Heart right ventricle (tissue), 16 donors: ENCODE measurements at regions not wholly inside any gene's neighbourhood (a gene's known extent, or its start where the extent isn't known, plus 50 kb on each side); places are given as distances from the start of the nearest gene placed in this dataset.
A peak's percentile ranks its signal among the peaks of the same experiment; 100 is the strongest.

Experiments
- ATAC-seq, 8 donors: fragments of 200-7000 bp; cut with Tn5 transposase; one replicate each; pipeline ENCODE4 v1.9.1; 2020; ENCODE audit warnings: mild to moderate bottlenecking in 8 of 8, moderate library complexity in 8 of 8, moderate number of reproducible peaks in 1 of 8
- DNase-seq, 2 donors: peaks; one replicate each; pipeline ENCODE4 v3.0.0-alpha.2; 2020
- H3K27ac ChIP-seq, 10 donors: fragments of 200-600 bp; sonication (generic) in 2 of 10; one replicate each; pipeline versions ENCODE4 v1.5.0 to v1.8.0; 2020 to 2022; ENCODE audit warnings: mild to moderate bottlenecking in 3 of 10
- H3K27me3 ChIP-seq, 7 donors: fragments of 200-600 bp; one replicate each; pipeline ENCODE4 v1.8.0; 2021 to 2022; ENCODE audit warnings: mild to moderate bottlenecking in 2 of 7
- H3K36me3 ChIP-seq, 9 donors: fragments of 200-600 bp; sonication (generic) in 1 of 9; one replicate each; pipeline versions ENCODE4 v1.5.0 to v1.8.0; 2020 to 2022; ENCODE audit warnings: mild to moderate bottlenecking in 2 of 9
- H3K4me1 ChIP-seq, 9 donors: fragments of 200-600 bp; sonication (generic) in 1 of 9; one replicate each; pipeline versions ENCODE4 v1.5.0 to v1.8.0; 2020 to 2022; ENCODE audit warnings: mild to moderate bottlenecking in 4 of 9
- H3K4me3 ChIP-seq, 10 donors: fragments of 200-600 bp; sonication (generic) in 2 of 10; one replicate each; pipeline versions ENCODE4 v1.5.0 to v1.8.0; 2020 to 2022; ENCODE audit warnings: mild to moderate bottlenecking in 7 of 10, moderate library complexity in 2 of 10
- H3K9me3 ChIP-seq, 11 donors: fragments of 200-600 bp in 10 of 11; sonication (generic) in 2 of 11; one replicate each; pipeline versions ENCODE4 v1.5.0 to v1.8.0; 2013 to 2022; ENCODE audit warnings: mild to moderate bottlenecking in 2 of 11, control low read depth in 1 of 11, moderate library complexity in 1 of 11
- WGBS, 2 donors: extraction: QIAGEN DNeasy Blood & Tissue Kit; methylation state at CpG; one replicate each; pipeline ENCODE4 v1.1.7; 2013; ENCODE audit warnings: inconsistent platforms in 1 of 2; 5-methylcytosine and 5-hydroxymethylcytosine counted together
- intact Hi-C, 10 donors: fragments of 100-400 bp; cut with DNase I; formaldehyde crosslinking; loops; one replicate each; pipeline versions ENCODE4 v1.11.1 to v1.14.2; 2022
- TF ChIP-seq, protein P1 (sequence below), 9 donors: fragments of 200-600 bp; sonication (generic) in 2 of 9; IDR thresholded peaks; one replicate each; pipeline versions ENCODE4 v1.5.0 to v1.8.0; 2021 to 2022; ENCODE audit warnings: antibody characterized with exemption in 9 of 9, mild to moderate bottlenecking in 5 of 9, moderate library complexity in 1 of 9
- donor health status: Arrhythmogenic right ventricular cardiomyopathy.
- donor health status: ischemic (EF 13 %, LVEDD 7.1; RV severe dilation, severe dysfunction).
- donor health status: healthy with polysubstance abuse.
- donor health status: DM: no; HTN: yes; CAD: no.
- donor health status: DM: no; HTN: no; CAD: no.
- donor health status: ischemic (EF 25% LVEDD 6.9; RV normal size, moderate dysfunction).
- donor health status: ischemic (EF 25% LVEDD 5.7; RV mildly dilated, moderate dysfunction).
- donor health status: healthy.
- donor health status: DM: yes; HTN: yes; CAD: no.
- donor health status: Ischemic cardiomyopathy.
- donor health status: ischemic (EF 35%, LVEDD 5.7; RV mildly dilated, moderate dysfunction).
- donor health status: nonischemic (EF 11% LVEDD 7.7; RV severe dilation, severe dysfunction).
- donor health status: DM: yes; HTN: yes; CAD: no.
- donor health status: PGD.
- donor health status: ischemic (EF 29% LVEDD 5.4; RV normal size, mild dysfunction).
- donor health status: nonischemic (EF 23%, LVEDD 6.1; RV moderate dilation, normal function).

GRCh38 chr10:90306187-90306586, 551.7 kb downstream of the HTR7 start:
- peaks cover 0 to 25% (median 0%) of the 10 kb centered on the region in 11 donors for H3K9me3 ChIP-seq
- 33 to 43% methylated on average over 1 of the region's 1 CpG for WGBS, 2 donors
- TF ChIP-seq, protein P1, sequence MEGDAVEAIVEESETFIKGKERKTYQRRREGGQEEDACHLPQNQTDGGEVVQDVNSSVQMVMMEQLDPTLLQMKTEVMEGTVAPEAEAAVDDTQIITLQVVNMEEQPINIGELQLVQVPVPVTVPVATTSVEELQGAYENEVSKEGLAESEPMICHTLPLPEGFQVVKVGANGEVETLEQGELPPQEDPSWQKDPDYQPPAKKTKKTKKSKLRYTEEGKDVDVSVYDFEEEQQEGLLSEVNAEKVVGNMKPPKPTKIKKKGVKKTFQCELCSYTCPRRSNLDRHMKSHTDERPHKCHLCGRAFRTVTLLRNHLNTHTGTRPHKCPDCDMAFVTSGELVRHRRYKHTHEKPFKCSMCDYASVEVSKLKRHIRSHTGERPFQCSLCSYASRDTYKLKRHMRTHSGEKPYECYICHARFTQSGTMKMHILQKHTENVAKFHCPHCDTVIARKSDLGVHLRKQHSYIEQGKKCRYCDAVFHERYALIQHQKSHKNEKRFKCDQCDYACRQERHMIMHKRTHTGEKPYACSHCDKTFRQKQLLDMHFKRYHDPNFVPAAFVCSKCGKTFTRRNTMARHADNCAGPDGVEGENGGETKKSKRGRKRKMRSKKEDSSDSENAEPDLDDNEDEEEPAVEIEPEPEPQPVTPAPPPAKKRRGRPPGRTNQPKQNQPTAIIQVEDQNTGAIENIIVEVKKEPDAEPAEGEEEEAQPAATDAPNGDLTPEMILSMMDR (IDR thresholded peaks at IDR 0.05) = no peak
- intact Hi-C loops = no loop called here
- DNase-seq = peak in 1 of 2 donors; percentile 11
- no peak overlapping the region for H3K4me3 ChIP-seq
- no peak overlapping the region for H3K27ac ChIP-seq
- no peaks in the 10 kb centered on the region for H3K4me1 ChIP-seq
- H3K36me3 ChIP-seq = no peaks in the 10 kb centered on the region
- peak in 5 of 8 donors; percentile 23 to 69 (median 39) for ATAC-seq
- H3K27me3 ChIP-seq = no peaks in the 10 kb centered on the region

GRCh38 chr10:90308223-90308622, 549.6 kb downstream of the HTR7 start:
- ATAC-seq (no peak), DNase-seq (no peak)
- H3K4me1 ChIP-seq = no peaks in the 10 kb centered on the region
- no peak overlapping the region for H3K4me3 ChIP-seq
- intact Hi-C loops = no loop called here
- no peaks in the 10 kb centered on the region for H3K36me3 ChIP-seq
- TF ChIP-seq, protein P1 (IDR thresholded peaks at IDR 0.05) = no peak
- H3K9me3 ChIP-seq = peaks cover 0 to 25% (median 0%) of the 10 kb centered on the region in 11 donors
- H3K27me3 ChIP-seq = no peaks in the 10 kb centered on the region
- WGBS, 2 donors = 59 to 66% methylated on average over 7 of the region's 7 CpGs
- H3K27ac ChIP-seq = no peak overlapping the region

DNA sequence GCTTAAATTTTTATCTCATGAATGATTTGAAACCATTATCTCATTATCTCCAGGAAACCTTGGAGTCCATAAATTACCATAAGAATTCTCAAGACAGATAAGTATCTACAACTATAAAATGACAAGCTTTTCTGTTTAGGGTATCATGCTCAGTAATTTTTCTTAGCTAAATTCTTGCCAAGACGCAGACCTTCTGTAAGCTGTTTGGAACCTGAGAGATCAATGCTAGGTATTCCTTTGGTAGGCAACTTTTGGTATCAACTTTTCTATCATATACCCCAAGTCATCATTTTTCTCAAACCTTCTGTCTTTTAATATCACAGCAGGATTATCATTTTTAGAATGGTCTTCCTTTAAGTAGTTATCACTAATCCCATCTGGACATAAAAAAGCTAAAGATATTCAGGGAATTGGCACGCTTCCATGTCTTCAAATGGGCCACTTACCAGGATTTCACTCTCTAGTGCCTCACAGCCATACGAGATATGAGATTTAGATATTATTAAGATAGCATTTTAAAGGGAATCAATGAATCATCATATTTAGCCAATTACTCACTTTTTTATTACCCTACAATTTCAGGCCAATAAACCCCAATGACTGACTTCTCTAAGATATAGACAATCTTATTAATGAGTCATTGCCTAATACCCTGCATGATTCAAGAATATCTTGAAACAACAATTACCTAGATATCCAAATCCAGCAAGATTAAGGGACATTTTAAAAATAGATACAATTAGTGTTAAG, 544.1 kb downstream of the HTR7 start:
- DNase-seq (no peak), ATAC-seq (no peak)
- H3K36me3 ChIP-seq = no peaks in the 10 kb centered on the region
- TF ChIP-seq, protein P1 (IDR thresholded peaks at IDR 0.05) = no peak
- no peak overlapping the region for H3K27ac ChIP-seq
- no peaks in the 10 kb centered on the region for H3K4me1 ChIP-seq
- H3K9me3 ChIP-seq = peaks cover 0 to 15% (median 0%) of the 10 kb centered on the region in 11 donors
- H3K27me3 ChIP-seq = no peaks in the 10 kb centered on the region
- intact Hi-C loops = no loop called here
- WGBS, 2 donors = 74 to 79% methylated on average over 3 of the region's 3 CpGs
- no peak overlapping the region for H3K4me3 ChIP-seq

DNA sequence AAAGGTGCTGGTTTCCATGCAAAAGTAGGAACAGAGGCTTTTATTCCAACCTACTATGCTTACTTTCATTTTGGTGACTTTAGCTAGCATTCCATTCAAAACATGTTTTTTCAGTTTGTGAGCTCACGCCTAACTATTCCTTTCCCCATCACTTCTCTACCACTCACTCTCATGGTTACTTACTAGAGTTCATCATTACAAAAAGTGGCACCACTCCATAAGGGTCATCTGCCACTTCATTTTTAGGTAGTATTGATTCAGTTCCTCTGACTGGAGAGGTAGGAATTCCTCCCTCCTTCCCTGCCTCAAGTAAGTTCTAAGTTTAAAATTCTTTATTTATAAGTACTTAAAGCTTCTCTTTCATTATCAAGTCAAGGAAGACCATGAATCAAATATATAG, 543.1 kb downstream of the HTR7 start:
- H3K36me3 ChIP-seq = no peaks in the 10 kb centered on the region
- no peaks in the 10 kb centered on the region for H3K27me3 ChIP-seq
- TF ChIP-seq, protein P1 (IDR thresholded peaks at IDR 0.05) = no peak
- no peak overlapping the region for H3K4me3 ChIP-seq
- intact Hi-C loops = no loop called here
- 86 to 94% methylated on average over 1 of the region's 1 CpG for WGBS, 2 donors
- no peaks in the 10 kb centered on the region for H3K4me1 ChIP-seq
- no peak for DNase-seq
- no peak for ATAC-seq
- H3K9me3 ChIP-seq = peaks cover 0 to 5% (median 0%) of the 10 kb centered on the region in 11 donors
- no peak overlapping the region for H3K27ac ChIP-seq
